ENCODE measurements at regions not wholly inside any gene's neighbourhood (a gene's known extent, or its start where the extent isn't known, plus 50 kb on each side); places are given as distances from the start of the nearest gene placed in this dataset.
"Not testable (repeated sequence)": the region's sequence is repeated elsewhere in the genome, so short reads cannot be mapped to it uniquely, and the experiment has no call there.

DNA sequence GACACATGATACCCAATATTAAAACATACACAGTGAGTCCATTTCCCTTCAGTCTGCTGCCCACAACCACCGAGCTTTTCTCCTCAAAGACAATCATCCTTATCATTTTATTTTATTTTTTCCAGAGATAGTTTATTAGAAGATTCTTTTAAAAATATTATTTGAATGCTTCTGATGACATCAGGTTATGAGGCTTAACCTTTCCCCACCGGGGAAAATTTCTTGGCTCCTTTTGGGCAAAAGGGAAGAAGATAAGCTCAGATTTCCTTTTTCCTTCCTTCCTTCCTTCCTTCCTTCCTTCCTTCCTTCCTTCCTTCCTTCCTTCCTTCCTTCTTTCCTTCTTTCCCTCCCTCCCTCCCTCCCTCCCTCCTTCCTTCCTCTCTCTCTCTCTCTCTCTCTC lies 149.5 kb upstream of the CITED2 start:
- H3K27me3 ChIP-seq (ENCODE audit: control insufficient read depth in 5 of 5, insufficient read depth in 4 of 5, low read length in 5 of 5): no peaks in the 10 kb centered on the region
- H3K4me1 ChIP-seq (ENCODE audit: control insufficient read depth in 5 of 5, insufficient read depth in 5 of 5, low read length in 5 of 5): peaks cover 0 to 12% (median 4%) of the 10 kb centered on the region in 5 donors
- no peak overlapping the region for H3K9ac ChIP-seq (ENCODE audit: low read length in 5 of 5)
- no peak overlapping the region for H3K4me3 ChIP-seq (ENCODE audit: low read depth in 1 of 5, low read length in 5 of 5)
- no peak overlapping the region for H3K27ac ChIP-seq (ENCODE audit: low read depth, low read length)
- H3K9me3 ChIP-seq (ENCODE audit: control insufficient read depth in 5 of 5, low read length in 5 of 5): no peaks in the 10 kb centered on the region
- no peaks in the 10 kb centered on the region for H3K36me3 ChIP-seq (ENCODE audit: control insufficient read depth in 5 of 5, insufficient read depth in 5 of 5, low read length in 5 of 5)

DNA sequence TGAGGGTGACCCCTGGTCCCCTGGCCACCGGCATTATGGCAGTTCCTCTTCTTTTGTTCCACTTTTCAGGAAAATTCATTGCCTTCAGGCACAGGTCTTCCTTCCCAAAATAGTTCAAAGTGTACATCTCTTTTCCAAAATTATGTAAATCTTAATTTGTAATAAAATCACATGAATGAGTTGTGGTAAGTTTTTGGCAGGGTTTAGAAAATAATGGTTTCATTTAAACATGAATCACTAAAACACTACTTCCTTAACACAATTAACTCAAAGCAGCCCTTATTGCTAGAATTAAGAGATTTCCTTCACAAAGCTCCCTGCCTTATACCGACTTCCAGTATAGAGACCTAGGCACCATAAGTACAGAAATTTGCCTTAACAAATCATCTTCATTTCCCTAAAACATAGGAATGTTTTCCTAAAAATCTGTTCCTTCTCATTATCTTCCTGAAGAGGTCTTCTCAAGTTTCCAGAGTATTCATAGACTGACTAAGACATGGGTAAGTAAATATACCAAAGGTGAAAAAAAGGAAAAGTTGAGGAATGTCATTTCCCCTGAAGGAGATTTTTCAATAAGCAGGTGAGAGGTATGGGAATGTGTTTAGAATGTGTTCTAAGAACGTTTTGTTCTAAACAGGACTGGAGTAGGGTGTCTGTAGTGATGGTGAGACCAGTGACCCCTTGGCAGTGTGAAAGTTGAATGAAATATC lies 148.2 kb upstream of the CITED2 start:
- Histone ChIP-seq H3K27ac (ENCODE audit: low read depth, low read length) (no peak overlapping the region), H3K4me1 (ENCODE audit: control insufficient read depth in 5 of 5, insufficient read depth in 5 of 5, low read length in 5 of 5) (peaks cover 0 to 15% (median 4%) of the 10 kb centered on the region in 5 donors), H3K4me3 (ENCODE audit: low read depth in 1 of 5, low read length in 5 of 5) (no peak overlapping the region), H3K9me3 (ENCODE audit: control insufficient read depth in 5 of 5, low read length in 5 of 5) (no peaks in the 10 kb centered on the region), H3K9ac (ENCODE audit: low read length in 5 of 5) (no peak overlapping the region), H3K27me3 (ENCODE audit: control insufficient read depth in 5 of 5, insufficient read depth in 4 of 5, low read length in 5 of 5) (no peaks in the 10 kb centered on the region), H3K36me3 (ENCODE audit: control insufficient read depth in 5 of 5, insufficient read depth in 5 of 5, low read length in 5 of 5) (no peaks in the 10 kb centered on the region)

DNA sequence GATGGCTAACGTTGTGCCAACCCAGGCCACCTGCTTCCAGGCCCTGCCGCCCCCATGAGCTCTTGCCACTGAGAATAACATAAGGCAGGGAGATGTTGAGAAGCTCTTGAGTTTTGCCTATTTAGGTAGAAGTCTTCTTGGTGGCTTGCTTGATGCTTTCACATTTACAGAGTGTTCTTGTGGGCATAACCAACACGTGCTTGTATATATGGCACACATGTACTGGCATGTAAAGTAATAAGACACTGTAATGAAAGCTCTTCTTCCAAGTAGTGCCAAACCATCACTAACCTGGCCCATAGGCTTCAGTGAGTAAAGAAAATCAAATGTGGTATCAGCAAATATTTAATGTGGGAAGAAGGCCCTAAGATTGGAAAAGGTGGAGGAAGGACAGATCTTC lies 146.9 kb upstream of the CITED2 start:
- no peak overlapping the region for H3K4me3 ChIP-seq (ENCODE audit: low read depth in 1 of 5, low read length in 5 of 5)
- no peak overlapping the region for H3K27ac ChIP-seq (ENCODE audit: low read depth, low read length)
- no peaks in the 10 kb centered on the region for H3K9me3 ChIP-seq (ENCODE audit: control insufficient read depth in 5 of 5, low read length in 5 of 5)
- peaks cover 0 to 15% (median 4%) of the 10 kb centered on the region in 5 donors for H3K4me1 ChIP-seq (ENCODE audit: control insufficient read depth in 5 of 5, insufficient read depth in 5 of 5, low read length in 5 of 5)
- no peaks in the 10 kb centered on the region for H3K36me3 ChIP-seq (ENCODE audit: control insufficient read depth in 5 of 5, insufficient read depth in 5 of 5, low read length in 5 of 5)
- no peak overlapping the region for H3K9ac ChIP-seq (ENCODE audit: low read length in 5 of 5)
- H3K27me3 ChIP-seq (ENCODE audit: control insufficient read depth in 5 of 5, insufficient read depth in 4 of 5, low read length in 5 of 5): no peaks in the 10 kb centered on the region

DNA sequence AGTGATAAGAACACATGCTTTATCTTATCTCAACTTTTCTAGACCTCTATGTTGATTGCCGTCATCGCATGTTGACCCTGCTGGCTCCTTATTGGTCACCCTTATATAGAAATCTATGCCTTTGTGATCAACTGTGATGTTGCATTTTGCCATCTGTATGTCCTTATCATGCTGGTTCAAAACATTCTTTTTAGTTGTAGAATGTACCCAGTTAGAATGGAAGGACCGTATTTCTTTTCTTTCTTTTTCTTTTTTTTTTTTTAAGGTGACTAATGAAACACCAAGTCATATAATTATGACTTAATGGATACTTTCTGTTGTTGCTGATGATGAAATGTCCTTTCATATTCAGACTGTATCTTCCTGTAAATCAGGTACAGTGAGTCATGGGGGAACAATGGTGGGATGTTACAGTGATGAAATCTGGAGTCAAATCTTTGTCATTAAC lies 145.9 kb upstream of the CITED2 start:
- Histone ChIP-seq H3K27me3 (ENCODE audit: control insufficient read depth in 5 of 5, insufficient read depth in 4 of 5, low read length in 5 of 5) (no peaks in the 10 kb centered on the region), H3K4me1 (ENCODE audit: control insufficient read depth in 5 of 5, insufficient read depth in 5 of 5, low read length in 5 of 5) (peaks cover under 1 to 19% (median 4%) of the 10 kb centered on the region in 5 donors), H3K4me3 (ENCODE audit: low read depth in 1 of 5, low read length in 5 of 5) (no peak overlapping the region), H3K9ac (ENCODE audit: low read length in 5 of 5) (no peak overlapping the region), H3K9me3 (ENCODE audit: control insufficient read depth in 5 of 5, low read length in 5 of 5) (no peaks in the 10 kb centered on the region), H3K27ac (ENCODE audit: low read depth, low read length) (no peak overlapping the region), H3K36me3 (ENCODE audit: control insufficient read depth in 5 of 5, insufficient read depth in 5 of 5, low read length in 5 of 5) (no peaks in the 10 kb centered on the region)

DNA sequence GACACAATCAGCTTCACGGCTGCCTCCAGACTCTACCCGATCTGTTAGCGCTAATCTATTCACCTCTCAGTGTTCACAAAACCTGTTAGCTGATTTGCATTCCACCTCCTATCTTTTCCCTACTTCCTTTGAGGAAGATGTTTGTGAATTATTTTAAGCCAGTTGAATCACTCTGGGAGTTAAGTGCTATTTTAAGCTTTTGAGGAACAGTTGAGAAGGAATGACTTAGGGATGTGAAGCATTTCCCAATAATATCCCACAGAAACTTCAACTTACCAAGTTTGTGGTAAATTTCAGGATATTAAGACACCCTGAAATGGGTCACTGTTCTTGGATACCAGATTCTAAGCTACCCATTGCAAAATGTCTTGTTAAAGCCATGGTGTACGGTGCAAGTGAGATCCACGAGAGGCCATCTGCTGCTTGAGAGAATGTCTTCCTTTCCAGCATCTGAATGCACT lies 145.2 kb upstream of the CITED2 start:
- Histone ChIP-seq H3K27me3 (ENCODE audit: control insufficient read depth in 5 of 5, insufficient read depth in 4 of 5, low read length in 5 of 5) (no peaks in the 10 kb centered on the region), H3K9ac (ENCODE audit: low read length in 5 of 5) (no peak overlapping the region), H3K27ac (ENCODE audit: low read depth, low read length) (no peak overlapping the region), H3K4me1 (ENCODE audit: control insufficient read depth in 5 of 5, insufficient read depth in 5 of 5, low read length in 5 of 5) (peaks cover 2 to 27% (median 7%) of the 10 kb centered on the region in 5 donors), H3K36me3 (ENCODE audit: control insufficient read depth in 5 of 5, insufficient read depth in 5 of 5, low read length in 5 of 5) (no peaks in the 10 kb centered on the region), H3K4me3 (ENCODE audit: low read depth in 1 of 5, low read length in 5 of 5) (no peak overlapping the region), H3K9me3 (ENCODE audit: control insufficient read depth in 5 of 5, low read length in 5 of 5) (no peaks in the 10 kb centered on the region)

DNA sequence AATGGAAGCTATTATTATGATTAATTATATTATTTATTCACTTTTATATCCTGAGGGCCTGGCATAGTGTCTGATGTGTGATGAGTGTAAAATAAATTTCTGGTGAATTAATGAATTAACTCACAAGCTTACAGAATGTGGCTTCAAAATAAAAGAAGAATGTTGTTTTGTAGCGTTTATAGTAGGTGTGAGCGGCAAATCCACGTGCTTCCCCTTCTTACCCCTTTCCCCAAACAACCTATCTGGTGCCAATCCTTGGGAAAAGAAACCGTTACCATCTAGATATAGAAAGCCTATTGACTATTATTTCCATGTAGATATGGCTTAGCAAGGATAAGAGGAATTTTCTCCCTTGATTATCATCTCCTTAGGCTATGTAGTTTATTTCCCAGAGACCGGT lies 144.6 kb upstream of the CITED2 start:
- Histone ChIP-seq H3K9me3 (ENCODE audit: control insufficient read depth in 5 of 5, low read length in 5 of 5) (no peaks in the 10 kb centered on the region), H3K9ac (ENCODE audit: low read length in 5 of 5) (no peak overlapping the region), H3K27me3 (ENCODE audit: control insufficient read depth in 5 of 5, insufficient read depth in 4 of 5, low read length in 5 of 5) (no peaks in the 10 kb centered on the region), H3K4me1 (ENCODE audit: control insufficient read depth in 5 of 5, insufficient read depth in 5 of 5, low read length in 5 of 5) (peaks cover 2 to 30% (median 9%) of the 10 kb centered on the region in 5 donors), H3K36me3 (ENCODE audit: control insufficient read depth in 5 of 5, insufficient read depth in 5 of 5, low read length in 5 of 5) (no peaks in the 10 kb centered on the region), H3K27ac (ENCODE audit: low read depth, low read length) (no peak overlapping the region), H3K4me3 (ENCODE audit: low read depth in 1 of 5, low read length in 5 of 5) (no peak overlapping the region)

DNA sequence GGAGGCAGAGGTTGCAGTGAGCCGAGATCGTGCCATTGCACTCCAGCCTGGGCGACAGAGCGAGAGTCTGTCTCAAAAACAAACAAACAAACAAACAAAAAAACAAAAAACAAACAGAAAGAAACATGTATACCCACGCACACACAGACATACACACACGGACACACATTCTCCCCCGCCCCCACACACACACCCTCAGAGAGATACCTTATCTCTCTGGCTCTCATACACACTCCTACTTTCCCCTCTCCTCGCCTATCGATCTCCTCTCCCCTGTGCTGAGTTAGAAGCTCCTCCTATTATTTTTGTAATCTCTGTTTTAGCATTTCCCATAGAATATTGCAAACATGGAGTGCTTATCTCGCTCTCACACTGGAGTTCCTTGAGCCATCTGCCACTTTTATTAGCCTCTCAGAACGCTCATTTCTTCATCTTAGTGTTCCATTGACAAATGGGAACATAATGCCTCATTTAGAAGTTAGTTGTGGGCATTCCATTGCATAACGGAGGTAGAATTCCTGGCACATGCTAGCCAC lies 144.2 kb upstream of the CITED2 start:
- Histone ChIP-seq H3K27me3 (ENCODE audit: control insufficient read depth in 5 of 5, insufficient read depth in 4 of 5, low read length in 5 of 5) (no peaks in the 10 kb centered on the region), H3K9ac (ENCODE audit: low read length in 5 of 5) (no peak overlapping the region), H3K4me1 (ENCODE audit: control insufficient read depth in 5 of 5, insufficient read depth in 5 of 5, low read length in 5 of 5) (peaks cover 2 to 30% (median 9%) of the 10 kb centered on the region in 5 donors), H3K9me3 (ENCODE audit: control insufficient read depth in 5 of 5, low read length in 5 of 5) (no peaks in the 10 kb centered on the region), H3K4me3 (ENCODE audit: low read depth in 1 of 5, low read length in 5 of 5) (no peak overlapping the region), H3K27ac (ENCODE audit: low read depth, low read length) (no peak overlapping the region), H3K36me3 (ENCODE audit: control insufficient read depth in 5 of 5, insufficient read depth in 5 of 5, low read length in 5 of 5) (no peaks in the 10 kb centered on the region)

DNA sequence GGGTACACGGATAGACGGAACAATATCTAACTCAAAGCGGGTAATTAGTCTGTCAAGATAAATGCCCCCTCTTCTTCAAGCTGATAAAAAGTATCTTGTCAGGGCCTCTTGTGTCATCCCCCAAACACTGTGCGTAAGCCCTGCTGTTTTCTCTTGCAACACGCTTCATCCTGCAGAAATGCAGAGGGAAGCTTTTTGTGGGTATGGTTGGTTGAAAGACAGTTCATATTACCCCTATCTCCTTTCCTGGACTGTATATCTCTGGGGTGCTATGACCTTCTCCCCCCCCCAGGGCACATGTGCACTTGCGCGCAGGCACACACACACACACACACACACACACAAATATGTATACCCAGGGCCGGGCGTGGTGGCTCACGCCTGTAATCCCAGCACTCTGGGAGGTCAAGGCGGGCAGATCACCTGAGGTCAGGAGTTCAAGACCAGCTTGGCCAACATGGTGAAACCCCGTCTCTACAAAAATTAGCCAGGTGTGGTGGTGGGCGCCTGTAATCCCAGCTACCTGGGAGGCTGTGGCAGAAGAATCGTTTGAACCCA lies 143.6 kb upstream of the CITED2 start:
- H3K36me3 ChIP-seq (ENCODE audit: control insufficient read depth in 5 of 5, insufficient read depth in 5 of 5, low read length in 5 of 5); H3K9ac ChIP-seq (ENCODE audit: low read length in 5 of 5); H3K27ac ChIP-seq (ENCODE audit: low read depth, low read length): not testable (repeated sequence)

DNA sequence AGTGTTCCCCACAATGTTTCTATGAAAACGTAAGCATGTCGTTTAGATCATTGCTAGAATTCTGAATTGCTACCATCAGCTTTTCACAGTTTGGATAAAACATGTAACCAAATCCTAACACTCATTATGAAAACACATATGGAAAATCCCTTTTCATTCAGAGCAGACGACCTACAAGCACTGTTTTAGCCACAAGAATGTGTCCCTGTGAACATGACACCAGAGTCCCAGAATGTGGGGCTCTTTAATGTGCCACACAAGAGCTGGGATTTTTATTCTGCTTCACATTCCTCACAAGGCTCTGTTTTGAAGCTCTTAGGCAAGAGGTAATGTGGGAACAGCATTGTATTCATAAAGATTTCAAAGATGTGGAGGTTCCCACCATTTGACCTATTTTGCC lies 141.1 kb upstream of the CITED2 start:
- H3K9me3 ChIP-seq (ENCODE audit: control insufficient read depth in 5 of 5, low read length in 5 of 5): no peaks in the 10 kb centered on the region
- H3K27ac ChIP-seq (ENCODE audit: low read depth, low read length): peak overlapping the region; percentile 62
- no peak overlapping the region for H3K4me3 ChIP-seq (ENCODE audit: low read depth in 1 of 5, low read length in 5 of 5)
- H3K36me3 ChIP-seq (ENCODE audit: control insufficient read depth in 5 of 5, insufficient read depth in 5 of 5, low read length in 5 of 5): no peaks in the 10 kb centered on the region
- H3K9ac ChIP-seq (ENCODE audit: low read length in 5 of 5): peak overlapping the region in 1 of 5 donors; percentile 41
- H3K27me3 ChIP-seq (ENCODE audit: control insufficient read depth in 5 of 5, insufficient read depth in 4 of 5, low read length in 5 of 5): no peaks in the 10 kb centered on the region
- peaks cover 2 to 28% (median 10%) of the 10 kb centered on the region in 5 donors for H3K4me1 ChIP-seq (ENCODE audit: control insufficient read depth in 5 of 5, insufficient read depth in 5 of 5, low read length in 5 of 5)

More for the DNA sequence above, 143.6 kb upstream of the CITED2 start:
- H3K4me1 ChIP-seq (ENCODE audit: control insufficient read depth in 5 of 5, insufficient read depth in 5 of 5, low read length in 5 of 5): peaks cover 2 to 30% (median 9%) of the 10 kb centered on the region in 5 donors
- H3K27me3 ChIP-seq (ENCODE audit: control insufficient read depth in 5 of 5, insufficient read depth in 4 of 5, low read length in 5 of 5); H3K4me3 ChIP-seq (ENCODE audit: low read depth in 1 of 5, low read length in 5 of 5); H3K9me3 ChIP-seq (ENCODE audit: control insufficient read depth in 5 of 5, low read length in 5 of 5): not testable (repeated sequence)

DNA sequence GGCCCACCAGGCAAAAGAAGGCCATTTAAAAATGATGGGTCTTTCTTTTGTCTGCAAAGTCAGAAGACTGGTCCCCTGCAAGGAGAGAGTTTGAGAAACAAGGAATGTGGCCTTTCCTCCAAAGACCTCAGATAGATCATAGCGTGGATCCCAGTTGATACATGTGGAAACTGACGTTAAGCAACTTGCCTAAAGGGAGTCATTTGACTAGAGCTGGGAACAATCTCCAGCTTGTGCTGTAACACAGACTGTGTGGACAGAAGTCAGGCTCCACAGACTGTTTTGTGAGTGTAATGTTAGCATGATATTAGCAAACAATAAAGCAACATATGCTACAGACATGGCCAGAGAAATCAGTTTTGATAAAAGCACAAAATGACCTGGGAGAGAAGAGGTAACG lies 140.4 kb upstream of the CITED2 start:
- H3K9ac ChIP-seq (ENCODE audit: low read length in 5 of 5): no peak overlapping the region
- no peaks in the 10 kb centered on the region for H3K9me3 ChIP-seq (ENCODE audit: control insufficient read depth in 5 of 5, low read length in 5 of 5)
- no peak overlapping the region for H3K4me3 ChIP-seq (ENCODE audit: low read depth in 1 of 5, low read length in 5 of 5)
- peaks cover 2 to 32% (median 16%) of the 10 kb centered on the region in 5 donors for H3K4me1 ChIP-seq (ENCODE audit: control insufficient read depth in 5 of 5, insufficient read depth in 5 of 5, low read length in 5 of 5)
- H3K36me3 ChIP-seq (ENCODE audit: control insufficient read depth in 5 of 5, insufficient read depth in 5 of 5, low read length in 5 of 5): no peaks in the 10 kb centered on the region
- H3K27ac ChIP-seq (ENCODE audit: low read depth, low read length): peak overlapping the region; percentile 62
- no peaks in the 10 kb centered on the region for H3K27me3 ChIP-seq (ENCODE audit: control insufficient read depth in 5 of 5, insufficient read depth in 4 of 5, low read length in 5 of 5)
